Activated T-cell treated with anti-CD3 and anti-CD28 coated beads, Interleukin-2, amount 50 U/mL, for 72 hours (primary cell): ENCODE measurements at regions not wholly inside any gene's neighbourhood (a gene's known extent, or its start where the extent isn't known, plus 50 kb on each side); places are given as distances from the start of the nearest gene placed in this dataset.

ENCODE experiments used
- ATAC-seq, 2 donors: fragments of 150-1000 bp; cut with Tn5 transposase; replicated peaks in 1 of 2; 2 replicates each; pipeline ENCODE4 v1.10.0; 2021; ENCODE audit warnings: moderate library complexity in 2 of 2, mild to moderate bottlenecking in 1 of 2
- DNase-seq, 2 donors: peaks; one replicate each; pipeline ENCODE4 v3.0.0; 2021 to 2022; ENCODE audit warnings: mixed read lengths in 1 of 2
- H3K27ac Mint-ChIP-seq: one replicate; pipeline ENCODE4 v1.8.0; 2022; ENCODE audit warnings: mild to moderate bottlenecking, moderate library complexity, mixed read lengths
- H3K27me3 Mint-ChIP-seq: one replicate; pipeline ENCODE4 v1.8.0; 2022; ENCODE audit warnings: low read depth, mixed read lengths
- H3K36me3 Mint-ChIP-seq, 2 donors: one replicate each; pipeline ENCODE4 v1.8.0; 2022; ENCODE audit warnings: mixed read lengths in 2 of 2, mild to moderate bottlenecking in 1 of 2; ENCODE audit not compliant: insufficient read depth in 2 of 2
- H3K4me1 Mint-ChIP-seq: one replicate; pipeline ENCODE4 v1.8.0; 2022; ENCODE audit warnings: low read depth, mixed read lengths
- H3K4me3 Mint-ChIP-seq, 2 donors: one replicate each; pipeline ENCODE4 v1.8.0; 2022; ENCODE audit warnings: mild to moderate bottlenecking in 2 of 2, mixed read lengths in 2 of 2, moderate library complexity in 2 of 2
- H3K9me3 Mint-ChIP-seq, 2 donors: one replicate each; pipeline ENCODE4 v1.8.0; 2022; ENCODE audit warnings: mixed read lengths in 2 of 2

DNA sequence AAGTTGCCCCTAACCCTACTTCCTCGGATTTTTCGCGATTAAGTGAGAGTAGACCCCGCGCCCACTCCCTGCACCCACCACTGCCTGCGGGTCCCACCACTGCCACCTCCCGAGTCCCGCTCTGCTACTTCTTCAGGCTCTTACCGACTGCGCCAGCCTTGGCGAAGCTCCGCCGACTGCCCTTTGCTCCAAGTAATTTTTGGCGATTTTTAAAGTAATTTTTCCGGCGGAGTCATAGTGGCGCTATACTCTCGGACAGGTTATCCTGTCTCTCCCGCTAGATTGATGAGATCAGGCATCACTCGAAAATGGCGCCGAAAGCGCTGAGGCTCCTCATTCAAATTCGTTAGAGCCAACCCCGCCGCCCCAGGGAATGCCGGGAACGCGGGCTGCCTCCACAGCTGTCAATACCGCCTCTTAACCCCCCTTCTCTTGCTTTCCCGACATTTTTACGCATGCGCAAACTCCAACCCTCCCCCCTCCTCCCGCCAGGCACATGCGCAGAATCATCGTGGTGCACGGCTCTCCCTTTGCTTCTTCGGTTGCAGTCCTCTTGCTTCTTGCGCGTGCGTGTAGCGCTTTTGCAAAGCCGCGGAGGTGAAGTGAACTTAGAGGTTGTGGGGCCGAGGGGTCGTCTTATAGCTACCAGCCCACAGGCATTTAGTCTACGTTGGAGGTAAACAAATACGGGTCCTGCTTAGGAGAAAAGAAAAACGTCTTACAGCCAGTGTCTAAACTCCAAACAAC, 66.6 kb downstream of the KCNRG start:
- peak overlapping the region; percentile 99 for H3K27ac Mint-ChIP-seq
- DNase-seq: peak; percentile 98
- peaks cover 4 to 12% of the 10 kb centered on the region in 2 donors for H3K36me3 Mint-ChIP-seq
- ATAC-seq: peak; percentile 79 to 82
- H3K4me1 Mint-ChIP-seq: peaks cover 60% of the 10 kb centered on the region
- H3K27me3 Mint-ChIP-seq: peaks cover under 1% of the 10 kb centered on the region
- H3K4me3 Mint-ChIP-seq: peak overlapping the region; percentile 100
- H3K9me3 Mint-ChIP-seq: no peaks in the 10 kb centered on the region

- Mint-ChIP-seq H3K4me1 (peaks cover 61% of the 10 kb centered on the region), H3K9me3 (no peaks in the 10 kb centered on the region), H3K27ac (peak overlapping the region; percentile 99), H3K4me3 (peak overlapping the region; percentile 100), H3K36me3 (peaks cover 4 to 13% of the 10 kb centered on the region in 2 donors), H3K27me3 (no peaks in the 10 kb centered on the region)
- ATAC-seq (peak; percentile 76 to 79), DNase-seq (peak; percentile 78 to 79)
Measured at GRCh38 chr13:50082426-50083281, 67.4 kb downstream of the KCNRG start.

DNA sequence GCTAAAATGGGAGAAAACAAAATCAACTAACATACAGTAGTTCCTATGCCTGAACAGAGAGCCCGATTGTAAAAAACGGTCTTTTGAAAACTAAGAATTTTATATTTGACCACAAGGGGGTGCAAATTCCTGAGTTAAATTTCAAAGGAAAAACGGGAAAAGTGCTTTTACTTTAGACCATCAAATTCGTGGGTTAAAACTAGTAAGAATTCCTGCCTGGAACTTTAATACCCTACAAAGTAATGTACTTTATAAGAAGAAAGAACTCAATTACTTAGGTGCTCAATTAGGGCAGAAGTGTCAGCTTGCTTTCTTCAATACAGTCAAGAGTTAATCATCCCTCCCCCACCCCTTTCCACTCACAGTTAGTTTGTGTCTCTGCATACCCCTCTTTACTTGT, 69.8 kb downstream of the KCNRG start:
- H3K27ac Mint-ChIP-seq: no peak overlapping the region
- H3K9me3 Mint-ChIP-seq: no peaks in the 10 kb centered on the region
- DNase-seq (no peak), ATAC-seq (no peak)
- peaks cover 3 to 11% of the 10 kb centered on the region in 2 donors for H3K36me3 Mint-ChIP-seq
- no peaks in the 10 kb centered on the region for H3K27me3 Mint-ChIP-seq
- peak overlapping the region in 1 of 2 donors; percentile 46 for H3K4me3 Mint-ChIP-seq
- H3K4me1 Mint-ChIP-seq: peaks cover 41% of the 10 kb centered on the region

GRCh38 chr13:50089633-50090032, 74.4 kb downstream of the KCNRG start:
- no peak for ATAC-seq
- no peaks in the 10 kb centered on the region for H3K27me3 Mint-ChIP-seq
- H3K4me3 Mint-ChIP-seq: no peak overlapping the region
- no peak for DNase-seq
- H3K27ac Mint-ChIP-seq: no peak overlapping the region
- H3K9me3 Mint-ChIP-seq: no peaks in the 10 kb centered on the region
- H3K4me1 Mint-ChIP-seq: peaks cover 24% of the 10 kb centered on the region
- peaks cover 0 to 3% of the 10 kb centered on the region in 2 donors for H3K36me3 Mint-ChIP-seq

DNA sequence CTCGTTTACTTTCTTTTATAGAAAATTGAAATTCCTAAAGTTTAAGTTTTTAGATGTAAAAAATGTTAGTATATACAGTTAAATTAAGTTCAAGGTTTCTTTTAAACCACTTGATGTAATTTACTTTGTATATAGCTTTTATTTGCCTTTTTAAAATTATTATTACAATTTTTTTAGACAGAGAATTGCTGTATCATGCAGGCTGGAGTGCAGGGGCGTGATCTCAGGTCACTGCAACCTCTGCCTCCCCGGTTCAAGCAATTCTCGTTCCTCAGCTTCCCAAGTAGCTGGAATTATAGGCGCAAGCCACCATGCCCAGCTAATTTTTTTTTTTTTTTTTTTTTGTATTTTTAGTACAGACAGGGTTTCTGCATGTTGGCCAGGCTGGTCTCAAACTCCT, 75.0 kb downstream of the KCNRG start:
- no peak overlapping the region for H3K4me3 Mint-ChIP-seq
- no peak for ATAC-seq

DNA sequence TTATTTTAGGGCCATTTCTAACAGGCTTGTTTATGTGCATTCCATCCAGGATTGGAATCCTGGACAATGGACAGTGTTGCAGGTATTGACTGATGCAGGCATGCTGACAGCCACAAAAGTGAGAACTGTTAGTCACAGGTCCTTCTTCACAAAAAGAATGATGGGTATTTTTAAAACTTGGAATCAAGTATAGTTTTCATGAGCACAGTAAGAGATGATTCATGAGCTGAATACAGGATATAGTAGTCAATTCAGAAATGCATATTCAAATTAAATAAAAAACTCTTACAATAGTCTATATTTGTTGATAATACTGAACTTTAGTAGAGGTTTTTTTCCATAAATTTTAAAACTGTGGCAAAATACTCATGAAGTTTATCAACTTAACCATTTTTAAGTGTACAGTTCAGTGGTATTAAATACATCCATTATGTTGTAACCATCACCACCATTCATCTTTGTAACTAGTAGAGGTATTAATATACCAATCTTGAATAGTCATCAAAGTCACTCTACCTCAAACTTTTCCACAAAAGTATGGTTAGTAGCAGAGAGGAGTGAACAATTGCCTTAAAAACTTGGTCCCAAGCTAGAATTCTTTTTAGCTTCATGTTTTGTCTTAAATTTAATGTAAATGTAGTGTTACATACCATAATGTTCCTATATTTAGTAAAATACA, 79.5 kb downstream of the KCNRG start:
- peak; percentile 76 to 80 for ATAC-seq
- Mint-ChIP-seq H3K27me3 (no peaks in the 10 kb centered on the region), H3K4me1 (peaks cover 20% of the 10 kb centered on the region), H3K27ac (no peak overlapping the region), H3K36me3 (peaks cover 10 to 18% of the 10 kb centered on the region in 2 donors), H3K4me3 (no peak overlapping the region), H3K9me3 (peaks cover 10% of the 10 kb centered on the region in 2 donors)
- DNase-seq: peak in 1 of 2 donors; percentile 4

More for the DNA sequence above, 75.0 kb downstream of the KCNRG start:
- Mint-ChIP-seq H3K27me3 (no peaks in the 10 kb centered on the region), H3K36me3 (peaks cover 0 to 3% of the 10 kb centered on the region in 2 donors), H3K9me3 (no peaks in the 10 kb centered on the region), H3K27ac (no peak overlapping the region), H3K4me1 (peaks cover 19% of the 10 kb centered on the region)
- no peak for DNase-seq

DNA sequence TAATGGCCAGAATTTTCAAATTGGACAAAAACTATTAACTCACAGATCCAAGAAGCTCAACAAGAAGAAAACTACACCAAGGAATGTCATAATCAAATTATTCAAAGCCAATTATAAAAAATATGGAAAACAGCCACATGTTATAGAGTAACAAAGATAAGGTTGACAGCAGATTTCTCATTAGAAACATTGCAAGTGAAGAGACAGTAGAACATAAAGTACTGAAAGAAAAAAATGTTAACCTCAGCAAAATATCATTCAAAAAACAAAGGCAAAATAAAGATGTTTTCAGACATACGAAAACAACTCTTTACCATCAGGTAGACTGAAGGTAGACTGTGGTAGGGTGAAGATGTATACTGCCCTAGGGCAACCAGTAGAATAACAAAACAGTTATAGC, 83.4 kb downstream of the KCNRG start:
- DNase-seq: no peak
- peak overlapping the region; percentile 74 for H3K27ac Mint-ChIP-seq
- no peaks in the 10 kb centered on the region for H3K27me3 Mint-ChIP-seq
- H3K4me3 Mint-ChIP-seq: peak overlapping the region in 1 of 2 donors; percentile 39
- peaks cover 10 to 22% of the 10 kb centered on the region in 2 donors for H3K36me3 Mint-ChIP-seq
- H3K4me1 Mint-ChIP-seq: peaks cover 33% of the 10 kb centered on the region
- no peak for ATAC-seq
- peaks cover 10% of the 10 kb centered on the region in 2 donors for H3K9me3 Mint-ChIP-seq

DNA sequence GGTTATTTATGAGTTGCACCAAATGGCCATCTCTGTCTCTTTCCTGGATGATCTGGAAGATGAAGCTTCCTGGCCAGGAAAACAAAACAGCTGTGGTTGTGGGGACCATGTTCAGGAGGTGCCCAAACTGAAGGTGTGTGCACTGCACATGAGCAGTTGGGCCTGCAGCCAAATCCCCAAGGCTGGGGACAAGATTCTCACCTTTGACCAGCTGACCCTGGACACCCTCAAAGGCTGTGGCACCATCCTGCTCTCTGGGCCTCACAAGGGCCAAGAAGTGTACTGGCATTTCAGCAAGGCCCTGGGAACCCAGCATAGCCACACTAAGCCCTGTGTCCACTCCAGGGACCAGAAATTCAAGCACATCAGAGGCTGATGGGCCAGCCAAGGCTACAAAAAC, 84.2 kb downstream of the KCNRG start:
- DNase-seq: no peak
- Mint-ChIP-seq H3K4me1 (peaks cover 37% of the 10 kb centered on the region), H3K36me3 (peaks cover 10 to 21% of the 10 kb centered on the region in 2 donors), H3K9me3 (peaks cover 10% of the 10 kb centered on the region in 2 donors), H3K4me3 (no peak overlapping the region), H3K27me3 (no peaks in the 10 kb centered on the region), H3K27ac (no peak overlapping the region)
- ATAC-seq: no peak

DNA sequence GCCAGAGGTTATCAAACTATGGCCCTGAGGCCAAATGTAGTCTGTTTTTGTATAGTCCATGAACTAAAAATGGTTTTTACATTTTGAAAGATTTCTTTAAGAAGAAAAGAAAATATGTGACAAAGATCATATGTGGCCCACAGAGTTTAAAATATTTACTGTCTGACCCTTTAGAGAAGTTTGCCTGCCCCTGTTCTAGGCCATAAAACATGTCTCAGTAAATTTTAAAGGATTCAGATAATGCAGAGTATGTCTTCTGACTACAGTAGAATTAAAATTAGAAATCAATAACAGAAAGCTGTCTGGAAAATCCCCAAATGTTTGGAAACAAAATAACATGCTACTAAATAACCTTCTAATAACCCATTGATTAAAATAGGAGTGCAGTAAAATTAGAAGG, 86.3 kb downstream of the KCNRG start:
- DNase-seq: no peak
- Mint-ChIP-seq H3K27me3 (no peaks in the 10 kb centered on the region), H3K9me3 (peaks cover 10% of the 10 kb centered on the region in 2 donors), H3K4me3 (no peak overlapping the region), H3K27ac (no peak overlapping the region), H3K4me1 (peaks cover 47% of the 10 kb centered on the region), H3K36me3 (peaks cover 10 to 25% of the 10 kb centered on the region in 2 donors)
- no peak for ATAC-seq

DNA sequence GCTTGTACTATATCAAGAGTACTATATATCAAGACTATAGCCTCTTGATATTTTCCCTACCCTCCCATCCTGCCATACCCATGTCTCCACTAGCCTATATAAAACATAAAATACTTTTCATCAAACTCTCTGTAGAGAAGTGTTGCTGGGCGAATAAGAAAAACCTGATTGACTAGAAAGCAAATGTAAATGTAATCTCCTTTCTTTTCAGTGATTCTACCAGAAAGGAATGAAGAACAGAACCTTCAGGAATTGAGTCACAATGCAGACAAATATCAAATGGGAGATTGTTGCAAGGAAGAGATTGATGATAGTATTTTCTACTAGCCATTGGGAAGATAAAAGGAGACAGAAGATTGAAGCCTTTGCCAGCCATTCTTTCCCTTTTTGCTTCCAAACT, 89.2 kb downstream of the KCNRG start:
- ATAC-seq (no peak), DNase-seq (no peak)
- Mint-ChIP-seq H3K36me3 (peaks cover 0 to 12% of the 10 kb centered on the region in 2 donors), H3K27me3 (no peaks in the 10 kb centered on the region), H3K4me1 (peaks cover 49% of the 10 kb centered on the region), H3K9me3 (no peaks in the 10 kb centered on the region), H3K4me3 (no peak overlapping the region), H3K27ac (no peak overlapping the region)

DNA sequence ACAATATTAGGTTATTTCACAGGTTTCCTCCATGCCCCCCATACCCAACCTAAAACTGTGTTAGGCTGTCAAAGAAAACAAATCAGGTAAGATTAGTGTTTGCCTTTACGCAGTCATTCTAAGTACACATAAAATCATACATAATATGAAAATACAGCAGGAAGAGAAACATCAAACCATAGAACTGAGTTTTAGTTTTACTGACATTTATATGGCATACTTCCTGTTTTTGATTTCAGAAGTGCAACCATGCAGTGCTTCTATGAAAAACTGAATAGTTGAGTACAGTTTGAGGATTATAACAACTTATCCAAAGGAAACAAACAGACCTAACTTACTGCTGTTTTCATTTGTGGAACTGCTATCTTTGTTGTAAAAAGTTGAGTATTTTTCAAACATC, 91.3 kb downstream of the KCNRG start:
- Mint-ChIP-seq H3K27me3 (no peaks in the 10 kb centered on the region), H3K4me3 (peak overlapping the region; percentile 64 to 77), H3K4me1 (peaks cover 35% of the 10 kb centered on the region), H3K27ac (peak overlapping the region; percentile 90), H3K36me3 (peaks cover 0 to 9% of the 10 kb centered on the region in 2 donors), H3K9me3 (no peaks in the 10 kb centered on the region)
- DNase-seq (no peak), ATAC-seq (peak; percentile 22 to 53)

GRCh38 chr13:50107205-50107604, 92.0 kb downstream of the KCNRG start:
- Mint-ChIP-seq H3K4me1 (peaks cover 35% of the 10 kb centered on the region), H3K4me3 (peak overlapping the region in 1 of 2 donors; percentile 77)

GRCh38 chr13:50114961-50115360, 99.7 kb downstream of the KCNRG start:
- Mint-ChIP-seq H3K4me3 (no peak overlapping the region), H3K27me3 (no peaks in the 10 kb centered on the region), H3K4me1 (peaks cover 5% of the 10 kb centered on the region), H3K36me3 (no peaks in the 10 kb centered on the region), H3K27ac (no peak overlapping the region), H3K9me3 (no peaks in the 10 kb centered on the region)
- DNase-seq (no peak), ATAC-seq (no peak)

More at GRCh38 chr13:50107205-50107604, 92.0 kb downstream of the KCNRG start:
- Mint-ChIP-seq H3K27ac (peak overlapping the region; percentile 40), H3K36me3 (peaks cover 0 to 9% of the 10 kb centered on the region in 2 donors), H3K27me3 (no peaks in the 10 kb centered on the region), H3K9me3 (no peaks in the 10 kb centered on the region)
- DNase-seq (no peak), ATAC-seq (peak in 1 of 2 donors; percentile 69)
